ENCODE measurements at regions not wholly inside any gene's neighbourhood (a gene's known extent, or its start where the extent isn't known, plus 50 kb on each side); places are given as distances from the start of the nearest gene placed in this dataset.

DNA sequence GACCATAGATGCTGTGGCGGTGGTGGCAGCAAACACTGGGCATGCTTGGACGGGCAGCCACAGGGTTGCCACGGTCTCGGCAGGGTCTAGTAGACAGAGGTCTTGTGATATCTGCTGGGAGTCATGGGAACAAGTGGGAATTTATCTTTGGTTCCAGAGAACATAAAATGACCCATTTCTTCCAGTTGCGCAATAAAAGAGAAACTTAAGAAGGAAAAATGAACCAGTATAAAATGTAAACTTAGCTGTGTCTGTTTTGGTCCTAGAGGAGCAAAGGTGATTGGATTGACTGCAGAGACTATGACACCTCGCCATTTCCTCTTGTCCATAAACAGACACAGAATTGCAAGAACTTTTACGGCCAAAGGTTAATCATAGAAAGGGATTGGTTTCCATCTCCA lies 132.6 kb upstream of the RBBP8 start:
- Histone ChIP-seq H3K4me1 (peaks cover 9% of the 10 kb centered on the region; the same call in 1 of the 3 replicates), H3K4me3 (no peak overlapping the region), H3K27ac (no peak overlapping the region), H3K9me3 (no peaks in the 10 kb centered on the region), H3K4me2 (peak overlapping the region; percentile 56; the same call in 1 of the 3 replicates)
- CTCF ChIA-PET = interaction anchor here (1.0 to 1.3 kb wide), 2 partner anchors 13 to 183 kb away, joined by 4 to 5 read pairs; no protein-coding TSS in a partner anchor
- FAIRE-seq (no peak), ATAC-seq (no peak), DNase-seq (ENCODE audit: low read depth in 1 of 2, low spot score in 1 of 2) (no peak)
- WGBS (ENCODE audit: missing lambda C conversion rate) = 90% methylated on average over 7 of the region's 7 CpGs
- TF ChIP-seq CEBPB (IDR thresholded peaks at IDR 0.05) (peak; percentile 83 to 85; a peak in 3 of 4 replicates), HMGXB4 (CRISPR knock-in tag; IDR thresholded peaks at IDR 0.05; ENCODE audit: borderline replicate concordance) (no peak)
- POLR2A ChIA-PET = no interaction called here

GRCh38 chr18:22813648-22814328 lies 119.3 kb upstream of the RBBP8 start:
- H3K4me3 ChIP-seq = no peak overlapping the region
- ATAC-seq (peak; percentile 59 to 67; a peak in 4 of 6 replicates), FAIRE-seq (no peak), DNase-seq (ENCODE audit: low read depth in 1 of 2, low spot score in 1 of 2) (peak; percentile 7 to 33)
- peaks cover 16% of the 10 kb centered on the region for H3K4me1 ChIP-seq
- WGBS (ENCODE audit: missing lambda C conversion rate) = 22% methylated on average over 6 of the region's 6 CpGs
- H3K4me2 ChIP-seq = no peak overlapping the region
- H3K27ac ChIP-seq = no peak overlapping the region
- H3K9me3 ChIP-seq = no peaks in the 10 kb centered on the region
- TF ChIP-seq ZNF302 (CRISPR knock-in tag; IDR thresholded peaks at IDR 0.05) (no peak), SMC3 (IDR thresholded peaks at IDR 0.05) (peak; percentile 58), CTCF (IDR thresholded peaks at IDR 0.05) (peak; percentile 63), RAD21 (conservative IDR thresholded peaks at IDR 0.05 in 1 of 2, IDR thresholded peaks at IDR 0.05 in 1 of 2) (peak; percentile 72 to 77)
- ChIA-PET POLR2A (interaction anchor here (0.8 kb wide), 1 partner anchor 119 kb away, joined by 3 read pairs; the partner anchor contains the start of gene RBBP8), CTCF (interaction anchor here (0.5 to 2.9 kb wide), 18 partner anchors 9 to 598 kb away, joined by 3 to 22 read pairs (median 4); no protein-coding TSS in a partner anchor)

DNA sequence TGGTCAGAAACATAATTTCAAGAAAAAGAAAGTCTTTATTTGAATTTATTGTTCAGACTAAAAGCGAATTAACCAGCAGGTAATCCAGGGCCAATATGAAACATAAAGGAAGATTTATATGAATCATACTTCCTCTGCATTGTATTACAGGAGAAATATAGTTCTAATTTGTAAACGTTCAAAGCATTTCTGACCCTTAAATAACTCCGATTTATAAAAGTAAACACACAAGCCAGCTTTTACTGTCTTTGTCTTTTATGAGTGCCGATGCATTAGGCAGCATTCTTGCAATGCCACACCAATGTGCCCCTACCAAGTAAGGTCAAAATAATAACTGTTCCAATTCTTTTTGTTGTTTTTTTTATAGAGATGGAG lies 118.8 kb upstream of the RBBP8 start:
- FAIRE-seq (no peak), ATAC-seq (no peak), DNase-seq (ENCODE audit: low read depth in 1 of 2, low spot score in 1 of 2) (no peak)
- CTCF ChIA-PET = interaction anchor here (0.6 to 2.9 kb wide), 18 partner anchors 9 to 598 kb away, joined by 3 to 22 read pairs (median 4); no protein-coding TSS in a partner anchor
- no peak for TF ChIP-seq SREBF2 (IDR thresholded peaks at IDR 0.05)
- no peak for TF ChIP-seq MYC (IDR thresholded peaks at IDR 0.05; ENCODE audit: borderline replicate concordance, low read length)
- TF ChIP-seq MAX (IDR thresholded peaks at IDR 0.05) = no peak
- TF ChIP-seq HOXB13 (CRISPR knock-in tag; IDR thresholded peaks at IDR 0.05; ENCODE audit: low read depth) = no peak
- no peak for TF ChIP-seq NFE2L2 (conservative IDR thresholded peaks at IDR 0.05; ENCODE audit: low read length)
- TF ChIP-seq GATA3 (IDR thresholded peaks at IDR 0.05; ENCODE audit: borderline replicate concordance) = no peak
- TF ChIP-seq KDM5A (IDR thresholded peaks at IDR 0.05) = no peak
- no peak for TF ChIP-seq CBX8 (IDR thresholded peaks at IDR 0.05)
- TF ChIP-seq, protein P1, sequence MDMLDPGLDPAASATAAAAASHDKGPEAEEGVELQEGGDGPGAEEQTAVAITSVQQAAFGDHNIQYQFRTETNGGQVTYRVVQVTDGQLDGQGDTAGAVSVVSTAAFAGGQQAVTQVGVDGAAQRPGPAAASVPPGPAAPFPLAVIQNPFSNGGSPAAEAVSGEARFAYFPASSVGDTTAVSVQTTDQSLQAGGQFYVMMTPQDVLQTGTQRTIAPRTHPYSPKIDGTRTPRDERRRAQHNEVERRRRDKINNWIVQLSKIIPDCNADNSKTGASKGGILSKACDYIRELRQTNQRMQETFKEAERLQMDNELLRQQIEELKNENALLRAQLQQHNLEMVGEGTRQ (IDR thresholded peaks at IDR 0.05) = no peak
- TF ChIP-seq, protein P2, sequence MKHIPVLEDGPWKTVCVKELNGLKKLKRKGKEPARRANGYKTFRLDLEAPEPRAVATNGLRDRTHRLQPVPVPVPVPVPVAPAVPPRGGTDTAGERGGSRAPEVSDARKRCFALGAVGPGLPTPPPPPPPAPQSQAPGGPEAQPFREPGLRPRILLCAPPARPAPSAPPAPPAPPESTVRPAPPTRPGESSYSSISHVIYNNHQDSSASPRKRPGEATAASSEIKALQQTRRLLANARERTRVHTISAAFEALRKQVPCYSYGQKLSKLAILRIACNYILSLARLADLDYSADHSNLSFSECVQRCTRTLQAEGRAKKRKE (CRISPR knock-in tag; IDR thresholded peaks at IDR 0.05; ENCODE audit: low read depth) = no peak
- no peak for TF ChIP-seq HDAC2 (IDR thresholded peaks at IDR 0.05)
- TF ChIP-seq RCOR1 (IDR thresholded peaks at IDR 0.05; ENCODE audit: low read depth, low read length) = no peak
- TF ChIP-seq TFCP2L1 (CRISPR knock-in tag; IDR thresholded peaks at IDR 0.05) = no peak
- TF ChIP-seq MAFK (IDR thresholded peaks at IDR 0.05; ENCODE audit: partially characterized antibody) = no peak
- TF ChIP-seq EHF (CRISPR knock-in tag; IDR thresholded peaks at IDR 0.05) = no peak
- TF ChIP-seq EP300 (IDR thresholded peaks at IDR 0.05) = no peak
- peaks cover 16% of the 10 kb centered on the region for H3K4me1 ChIP-seq
- no peaks in the 10 kb centered on the region for H3K9me3 ChIP-seq
- POLR2A ChIA-PET = no interaction called here
- WGBS (ENCODE audit: missing lambda C conversion rate) = 40% methylated on average over 4 of the region's 4 CpGs
- no peak overlapping the region for H3K4me3 ChIP-seq
- no peak overlapping the region for H3K4me2 ChIP-seq
- no peak overlapping the region for H3K27ac ChIP-seq
